Nephron progenitor cell (in vitro differentiated cells): ENCODE measurements at regions not wholly inside any gene's neighbourhood (a gene's known extent, or its start where the extent isn't known, plus 50 kb on each side); places are given as distances from the start of the nearest gene placed in this dataset.

Experiments
- DNase-seq: peaks from one replicate; pipeline ENCODE4 v3.0.0; 2021
- H3K27ac Mint-ChIP-seq: 2 replicates; pipeline ENCODE4 v1.8.0; 2021; ENCODE audit warnings: mild to moderate bottlenecking, moderate library complexity, mixed read lengths
- H3K27me3 Mint-ChIP-seq: 2 replicates; pipeline ENCODE4 v1.8.0; 2021; ENCODE audit warnings: mild to moderate bottlenecking, low read depth, mixed read lengths; ENCODE audit not compliant: poor library complexity
- H3K36me3 Mint-ChIP-seq: 2 replicates; pipeline ENCODE4 v1.8.0; 2021; ENCODE audit warnings: low read depth, mixed read lengths
- H3K4me1 Mint-ChIP-seq: 2 replicates; pipeline ENCODE4 v1.8.0; 2021; ENCODE audit warnings: mixed read lengths
- H3K4me3 Mint-ChIP-seq: 2 replicates; pipeline ENCODE4 v1.8.0; 2021; ENCODE audit warnings: mild to moderate bottlenecking, moderate library complexity, mixed read lengths
- H3K9me3 Mint-ChIP-seq: 2 replicates; pipeline ENCODE4 v1.8.0; 2021; ENCODE audit warnings: mild to moderate bottlenecking, moderate library complexity, mixed read lengths
- TF ChIP-seq, protein P1 (sequence below): fragments of 200-600 bp; sonication (generic); IDR thresholded peaks from 2 replicates; pipeline ENCODE4 v1.5.0; 2021; ENCODE audit warnings: antibody characterized with exemption

GRCh38 chr20:40329321-40329720, 359.7 kb downstream of the MAFB start:
- peaks cover 3% of the 10 kb centered on the region for H3K27me3 Mint-ChIP-seq
- no peaks in the 10 kb centered on the region for H3K9me3 Mint-ChIP-seq
- TF ChIP-seq, protein P1, sequence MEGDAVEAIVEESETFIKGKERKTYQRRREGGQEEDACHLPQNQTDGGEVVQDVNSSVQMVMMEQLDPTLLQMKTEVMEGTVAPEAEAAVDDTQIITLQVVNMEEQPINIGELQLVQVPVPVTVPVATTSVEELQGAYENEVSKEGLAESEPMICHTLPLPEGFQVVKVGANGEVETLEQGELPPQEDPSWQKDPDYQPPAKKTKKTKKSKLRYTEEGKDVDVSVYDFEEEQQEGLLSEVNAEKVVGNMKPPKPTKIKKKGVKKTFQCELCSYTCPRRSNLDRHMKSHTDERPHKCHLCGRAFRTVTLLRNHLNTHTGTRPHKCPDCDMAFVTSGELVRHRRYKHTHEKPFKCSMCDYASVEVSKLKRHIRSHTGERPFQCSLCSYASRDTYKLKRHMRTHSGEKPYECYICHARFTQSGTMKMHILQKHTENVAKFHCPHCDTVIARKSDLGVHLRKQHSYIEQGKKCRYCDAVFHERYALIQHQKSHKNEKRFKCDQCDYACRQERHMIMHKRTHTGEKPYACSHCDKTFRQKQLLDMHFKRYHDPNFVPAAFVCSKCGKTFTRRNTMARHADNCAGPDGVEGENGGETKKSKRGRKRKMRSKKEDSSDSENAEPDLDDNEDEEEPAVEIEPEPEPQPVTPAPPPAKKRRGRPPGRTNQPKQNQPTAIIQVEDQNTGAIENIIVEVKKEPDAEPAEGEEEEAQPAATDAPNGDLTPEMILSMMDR: no peak

DNA sequence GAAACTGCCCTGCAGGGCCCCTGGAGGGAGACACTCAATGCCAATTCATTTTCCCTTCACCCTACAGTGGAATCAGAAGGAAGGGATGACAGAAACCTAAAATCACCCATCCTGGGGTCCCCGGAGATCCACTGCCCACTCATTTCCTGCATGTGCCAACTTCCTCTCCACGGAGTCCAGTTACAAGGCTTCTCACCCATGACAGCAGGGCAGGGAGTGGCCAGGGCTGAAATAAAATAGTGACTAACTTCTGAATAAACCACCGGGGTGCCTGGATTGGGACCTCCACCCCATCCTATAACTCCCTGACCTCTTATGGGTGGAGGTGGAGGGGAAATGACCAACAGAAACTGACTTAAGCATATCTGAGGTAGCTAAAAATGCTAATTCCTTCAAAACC, 362.3 kb downstream of the MAFB start:
- H3K4me3 Mint-ChIP-seq: no peak overlapping the region
- H3K9me3 Mint-ChIP-seq: no peaks in the 10 kb centered on the region
- H3K27ac Mint-ChIP-seq: no peak overlapping the region
- H3K36me3 Mint-ChIP-seq: no peaks in the 10 kb centered on the region
- no peaks in the 10 kb centered on the region for H3K4me1 Mint-ChIP-seq
- H3K27me3 Mint-ChIP-seq: no peaks in the 10 kb centered on the region
- no peak for DNase-seq
- TF ChIP-seq, protein P1: no peak

More at GRCh38 chr20:40329321-40329720, 359.7 kb downstream of the MAFB start:
- Mint-ChIP-seq H3K36me3 (no peaks in the 10 kb centered on the region), H3K4me1 (no peaks in the 10 kb centered on the region), H3K27ac (no peak overlapping the region), H3K4me3 (no peak overlapping the region)
- DNase-seq: no peak

- DNase-seq: no peak
- Mint-ChIP-seq H3K27ac (no peak overlapping the region), H3K27me3 (no peaks in the 10 kb centered on the region), H3K9me3 (no peaks in the 10 kb centered on the region), H3K4me3 (no peak overlapping the region), H3K4me1 (no peaks in the 10 kb centered on the region), H3K36me3 (no peaks in the 10 kb centered on the region)
- TF ChIP-seq, protein P1: no peak
These were observed 363.9 kb downstream of the MAFB start for GRCh38 chr20:40325006-40325568.

DNA sequence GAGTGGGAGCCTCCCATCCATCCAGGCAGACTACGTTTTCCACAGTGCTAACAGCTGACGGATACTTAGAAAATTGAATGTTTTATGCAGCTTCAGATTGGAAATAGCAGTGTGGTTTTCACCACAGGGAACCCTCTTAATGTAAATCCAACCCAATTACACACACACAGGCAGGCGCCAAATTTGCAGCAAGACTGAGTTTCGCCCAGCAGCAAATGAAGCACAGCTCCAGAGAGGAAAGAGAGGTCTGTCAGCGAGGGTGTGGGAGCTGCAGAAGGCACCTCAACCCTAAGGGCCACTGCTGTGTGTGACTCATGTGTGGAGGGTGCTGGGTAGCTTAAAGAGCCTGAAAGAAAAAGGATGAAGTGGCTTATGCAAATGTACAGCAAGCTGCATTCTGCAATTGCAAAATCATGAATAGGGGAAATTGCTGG, 365.7 kb downstream of the MAFB start:
- DNase-seq: no peak
- Mint-ChIP-seq H3K9me3 (no peaks in the 10 kb centered on the region), H3K4me3 (no peak overlapping the region), H3K36me3 (no peaks in the 10 kb centered on the region), H3K4me1 (peaks cover under 1% of the 10 kb centered on the region), H3K27ac (no peak overlapping the region), H3K27me3 (no peaks in the 10 kb centered on the region)
- TF ChIP-seq, protein P1: no peak

DNA sequence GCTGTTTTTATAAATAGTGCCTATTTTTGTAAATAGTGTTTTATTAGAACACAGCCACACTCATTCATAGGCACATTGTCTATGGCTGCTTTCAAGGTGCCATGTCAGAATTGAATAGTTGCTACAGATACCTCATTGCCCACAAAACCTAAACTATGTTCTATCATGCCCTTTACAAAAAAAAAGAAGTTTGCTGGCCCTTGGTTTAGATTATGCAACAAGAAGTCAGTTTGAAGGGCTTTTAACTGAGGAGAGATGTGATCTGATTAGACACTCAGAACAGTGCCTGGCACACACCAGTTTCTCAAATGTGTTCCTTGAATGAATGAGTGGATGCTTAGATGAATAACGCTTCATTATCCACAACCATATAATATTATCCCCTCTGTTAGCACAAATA, 366.1 kb downstream of the MAFB start:
- Mint-ChIP-seq H3K27ac (no peak overlapping the region), H3K4me1 (peaks cover 5% of the 10 kb centered on the region), H3K4me3 (no peak overlapping the region), H3K9me3 (no peaks in the 10 kb centered on the region), H3K27me3 (no peaks in the 10 kb centered on the region), H3K36me3 (no peaks in the 10 kb centered on the region)
- TF ChIP-seq, protein P1: no peak
- DNase-seq: no peak

DNA sequence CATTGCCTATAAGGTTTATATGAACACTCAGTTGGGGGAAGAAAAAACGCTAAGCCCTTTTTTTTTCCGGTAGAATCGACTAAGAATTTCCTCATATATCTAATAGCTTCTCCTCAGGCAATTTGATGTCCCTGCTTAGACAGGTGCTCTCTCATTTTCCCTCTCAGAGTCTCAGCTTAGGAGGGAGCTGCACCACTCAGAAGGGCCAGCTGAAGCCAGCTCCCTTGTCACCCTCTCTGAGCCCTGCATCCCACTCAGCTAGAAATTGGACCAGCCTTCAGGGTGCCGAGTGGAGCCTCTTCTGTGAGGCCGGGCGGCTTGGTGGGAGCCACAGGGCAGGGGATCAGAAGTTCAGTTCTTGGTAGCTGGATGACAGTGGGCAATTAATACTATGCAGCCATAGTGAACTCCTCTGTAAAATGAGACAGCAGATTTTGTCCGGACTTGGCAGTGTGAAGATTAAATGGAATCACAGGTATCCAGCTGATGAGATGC, 368.5 kb downstream of the MAFB start:
- Mint-ChIP-seq H3K27ac (no peak overlapping the region), H3K9me3 (no peaks in the 10 kb centered on the region), H3K4me3 (no peak overlapping the region), H3K4me1 (peaks cover 6% of the 10 kb centered on the region), H3K27me3 (peaks cover 7% of the 10 kb centered on the region), H3K36me3 (no peaks in the 10 kb centered on the region)
- TF ChIP-seq, protein P1: no peak
- no peak for DNase-seq
